RWPE2 (cell line): ENCODE measurements at regions not wholly inside any gene's neighbourhood (a gene's known extent, or its start where the extent isn't known, plus 50 kb on each side); places are given as distances from the start of the nearest gene placed in this dataset.

Experiments
- ATAC-seq: fragments of 200-7000 bp; cut with Tn5 transposase; 3 replicates; pipeline ENCODE4 v1.9.1; 2021; ENCODE audit warnings: low read depth
- DNase-seq: peaks from one replicate; pipeline ENCODE4 v3.0.0-alpha.2; 2020; ENCODE audit warnings: low spot score
- H3K27ac ChIP-seq: fragments of 450-650 bp; 2 replicates; pipeline ENCODE4 v1.5.1; 2017; ENCODE audit warnings: mild to moderate bottlenecking; ENCODE audit not compliant: poor library complexity, severe bottlenecking
- H3K27me3 ChIP-seq: fragments of 250-450 bp; sonication (Bioruptor Pico); 2 replicates; pipeline ENCODE4 v1.5.1; 2021; ENCODE audit warnings: mild to moderate bottlenecking, moderate library complexity; ENCODE audit not compliant: insufficient read depth, poor library complexity, severe bottlenecking
- H3K36me3 ChIP-seq: fragments of 250-450 bp; sonication (Bioruptor Pico); 2 replicates; pipeline ENCODE4 v1.5.1; 2020; ENCODE audit warnings: low read depth, mild to moderate bottlenecking, moderate library complexity
- H3K4me1 ChIP-seq: fragments of 250-450 bp; sonication (Bioruptor Pico); 2 replicates; pipeline ENCODE4 v1.5.1; 2021; ENCODE audit warnings: mild to moderate bottlenecking, moderate library complexity; ENCODE audit not compliant: insufficient read depth, poor library complexity, severe bottlenecking
- H3K4me3 ChIP-seq: fragments of 250-450 bp; sonication (Bioruptor Pico); 2 replicates; pipeline ENCODE4 v1.5.1; 2021; ENCODE audit warnings: mild to moderate bottlenecking, moderate library complexity; ENCODE audit not compliant: severe bottlenecking
- H3K9me3 ChIP-seq: fragments of 250-450 bp; sonication (Bioruptor Pico); 2 replicates; pipeline ENCODE4 v1.5.1; 2021; ENCODE audit warnings: mild to moderate bottlenecking, moderate library complexity; ENCODE audit not compliant: severe bottlenecking
- TF ChIP-seq, protein P1 (sequence below): fragments of 450-650 bp; IDR thresholded peaks from one replicate; pipeline ENCODE4 v1.5.1; 2017; ENCODE audit warnings: mild to moderate bottlenecking, moderate library complexity; ENCODE audit not compliant: poor library complexity, severe bottlenecking

DNA sequence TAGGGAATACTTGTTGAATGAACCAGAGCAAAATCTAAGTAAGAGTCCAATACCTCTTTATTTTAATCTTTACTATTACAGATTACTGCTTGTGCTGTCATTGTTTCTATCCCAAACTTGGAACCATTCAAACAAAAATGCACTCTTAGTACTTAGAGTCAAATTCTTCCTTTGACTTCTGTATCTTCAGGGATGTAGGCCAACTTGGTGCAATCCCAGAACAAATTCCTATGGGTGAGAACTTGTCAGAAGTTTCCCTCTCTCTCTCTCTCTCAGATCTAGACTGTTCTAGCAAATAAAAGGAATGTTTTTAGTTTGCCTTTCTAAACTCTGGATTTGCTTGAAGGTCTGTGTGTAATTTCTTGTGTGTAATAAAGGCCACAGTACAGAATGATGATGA lies 329.0 kb upstream of the TMTC4 start:
- Histone ChIP-seq H3K4me3 (no peak overlapping the region), H3K9me3 (no peaks in the 10 kb centered on the region), H3K4me1 (no peaks in the 10 kb centered on the region), H3K27me3 (peaks cover 2% of the 10 kb centered on the region), H3K36me3 (no peaks in the 10 kb centered on the region), H3K27ac (no peak overlapping the region)
- DNase-seq: no peak
- TF ChIP-seq, protein P1, sequence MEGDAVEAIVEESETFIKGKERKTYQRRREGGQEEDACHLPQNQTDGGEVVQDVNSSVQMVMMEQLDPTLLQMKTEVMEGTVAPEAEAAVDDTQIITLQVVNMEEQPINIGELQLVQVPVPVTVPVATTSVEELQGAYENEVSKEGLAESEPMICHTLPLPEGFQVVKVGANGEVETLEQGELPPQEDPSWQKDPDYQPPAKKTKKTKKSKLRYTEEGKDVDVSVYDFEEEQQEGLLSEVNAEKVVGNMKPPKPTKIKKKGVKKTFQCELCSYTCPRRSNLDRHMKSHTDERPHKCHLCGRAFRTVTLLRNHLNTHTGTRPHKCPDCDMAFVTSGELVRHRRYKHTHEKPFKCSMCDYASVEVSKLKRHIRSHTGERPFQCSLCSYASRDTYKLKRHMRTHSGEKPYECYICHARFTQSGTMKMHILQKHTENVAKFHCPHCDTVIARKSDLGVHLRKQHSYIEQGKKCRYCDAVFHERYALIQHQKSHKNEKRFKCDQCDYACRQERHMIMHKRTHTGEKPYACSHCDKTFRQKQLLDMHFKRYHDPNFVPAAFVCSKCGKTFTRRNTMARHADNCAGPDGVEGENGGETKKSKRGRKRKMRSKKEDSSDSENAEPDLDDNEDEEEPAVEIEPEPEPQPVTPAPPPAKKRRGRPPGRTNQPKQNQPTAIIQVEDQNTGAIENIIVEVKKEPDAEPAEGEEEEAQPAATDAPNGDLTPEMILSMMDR: no peak
- ATAC-seq: no peak

DNA sequence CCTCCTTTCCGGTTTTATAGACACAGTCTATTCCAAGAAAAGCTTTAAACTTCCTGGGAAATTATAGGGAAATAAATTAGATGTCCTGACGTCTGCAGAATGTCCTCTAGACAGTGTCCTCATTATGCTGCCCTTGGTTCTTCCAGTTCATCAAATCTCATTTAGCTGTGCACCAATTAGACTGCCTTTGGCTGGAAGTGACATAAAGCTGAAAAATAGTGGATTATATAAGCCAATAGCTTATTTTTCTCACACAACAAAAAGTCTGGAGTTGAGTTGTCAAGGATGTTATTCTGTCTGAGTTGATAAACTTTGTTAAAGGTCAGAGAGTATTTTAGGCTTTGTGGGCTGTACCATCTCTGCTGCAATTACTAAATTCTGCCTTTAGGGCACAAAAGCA lies 314.8 kb upstream of the TMTC4 start:
- DNase-seq: no peak
- Histone ChIP-seq H3K4me3 (no peak overlapping the region), H3K27ac (no peak overlapping the region), H3K27me3 (no peaks in the 10 kb centered on the region), H3K9me3 (no peaks in the 10 kb centered on the region), H3K4me1 (no peaks in the 10 kb centered on the region), H3K36me3 (no peaks in the 10 kb centered on the region)
- ATAC-seq: no peak
- TF ChIP-seq, protein P1: no peak

DNA sequence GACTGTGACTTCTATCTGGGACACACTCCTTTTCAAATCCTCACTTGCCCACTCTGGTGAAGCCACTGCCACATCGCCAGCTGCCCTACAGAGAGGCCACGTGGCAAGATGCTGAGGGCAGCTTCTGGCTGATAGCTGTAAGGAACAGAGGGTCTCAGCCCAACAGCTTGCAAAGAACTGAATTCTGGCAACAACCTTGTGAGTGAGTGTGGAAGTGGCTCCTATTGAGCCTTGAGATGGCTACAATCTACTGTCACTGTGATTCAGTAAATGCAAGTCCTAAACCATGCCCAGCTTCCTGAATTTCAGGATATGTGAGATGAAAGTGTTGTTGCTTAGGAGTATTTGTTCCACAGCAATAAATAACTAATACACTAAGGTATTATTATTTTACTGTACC lies 314.3 kb upstream of the TMTC4 start:
- no peak overlapping the region for H3K4me3 ChIP-seq
- H3K9me3 ChIP-seq: no peaks in the 10 kb centered on the region
- ATAC-seq: no peak
- H3K4me1 ChIP-seq: no peaks in the 10 kb centered on the region
- H3K27ac ChIP-seq: no peak overlapping the region
- no peaks in the 10 kb centered on the region for H3K36me3 ChIP-seq
- DNase-seq: no peak
- no peaks in the 10 kb centered on the region for H3K27me3 ChIP-seq
- TF ChIP-seq, protein P1: no peak

DNA sequence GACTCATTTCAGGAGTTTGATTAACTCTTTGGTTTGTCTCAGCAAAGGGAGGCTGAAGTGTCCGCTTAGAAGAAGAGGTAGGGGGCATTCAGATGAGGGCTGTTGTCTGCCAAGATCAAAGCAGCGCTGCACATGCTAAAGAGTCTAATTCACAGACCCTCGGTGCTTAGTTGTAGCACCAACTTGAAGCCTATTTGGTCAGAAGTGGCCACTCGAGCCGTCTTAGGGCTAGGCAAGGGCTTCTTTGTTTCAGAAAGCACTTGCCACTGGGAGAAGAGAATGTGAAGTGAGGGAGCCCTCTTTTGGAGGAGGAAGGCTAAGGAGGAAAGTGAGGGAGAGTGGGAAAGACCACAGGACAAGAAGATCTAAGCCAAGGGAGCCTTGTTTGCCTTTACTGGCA lies 313.4 kb upstream of the TMTC4 start:
- no peak overlapping the region for H3K27ac ChIP-seq
- H3K9me3 ChIP-seq: no peaks in the 10 kb centered on the region
- DNase-seq: no peak
- H3K27me3 ChIP-seq: no peaks in the 10 kb centered on the region
- ATAC-seq: no peak
- no peaks in the 10 kb centered on the region for H3K4me1 ChIP-seq
- TF ChIP-seq, protein P1: peak; percentile 21
- H3K4me3 ChIP-seq: no peak overlapping the region
- H3K36me3 ChIP-seq: no peaks in the 10 kb centered on the region

DNA sequence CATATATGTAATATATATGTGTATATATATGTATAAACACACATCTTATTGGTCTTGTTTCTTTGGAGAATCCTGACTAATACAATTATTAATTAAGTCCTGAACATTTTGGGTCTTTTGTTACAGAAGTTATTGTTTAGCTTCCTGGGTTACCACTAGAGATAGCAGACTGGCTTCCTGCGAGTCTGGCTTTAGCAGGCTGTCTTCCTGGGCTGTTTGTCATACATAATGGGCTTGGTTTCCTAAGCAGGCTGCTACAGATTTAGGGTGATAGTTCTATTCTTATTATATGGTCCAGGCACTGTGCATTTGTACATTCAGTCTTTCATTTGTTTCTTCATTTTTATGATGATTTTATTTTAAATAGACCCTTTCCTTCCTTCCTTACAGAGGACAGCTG lies 312.0 kb upstream of the TMTC4 start:
- DNase-seq (no peak), ATAC-seq (no peak)
- no peak overlapping the region for H3K27ac ChIP-seq
- no peaks in the 10 kb centered on the region for H3K4me1 ChIP-seq
- TF ChIP-seq, protein P1: no peak
- H3K36me3 ChIP-seq: no peaks in the 10 kb centered on the region
- no peaks in the 10 kb centered on the region for H3K9me3 ChIP-seq
- H3K27me3 ChIP-seq: no peaks in the 10 kb centered on the region
- no peak overlapping the region for H3K4me3 ChIP-seq
